Head of caudate nucleus (tissue), 42 donors: ENCODE measurements at regions not wholly inside any gene's neighbourhood (a gene's known extent, or its start where the extent isn't known, plus 50 kb on each side); places are given as distances from the start of the nearest gene placed in this dataset.
"Not testable (repeated sequence)": the region's sequence is repeated elsewhere in the genome, so short reads cannot be mapped to it uniquely, and the experiment has no call there.

Experiments
- DNase-seq, 42 donors: peaks; one replicate each; pipeline versions ENCODE4 v3.0.0 to v3.0.0-alpha.2; 2020 to 2021; ENCODE audit warnings: mixed read lengths in 7 of 42
- intact Hi-C: fragments of 100-400 bp; cut with DNase I; formaldehyde crosslinking; loops from one replicate; pipeline ENCODE4 v1.15.0; 2022

DNA sequence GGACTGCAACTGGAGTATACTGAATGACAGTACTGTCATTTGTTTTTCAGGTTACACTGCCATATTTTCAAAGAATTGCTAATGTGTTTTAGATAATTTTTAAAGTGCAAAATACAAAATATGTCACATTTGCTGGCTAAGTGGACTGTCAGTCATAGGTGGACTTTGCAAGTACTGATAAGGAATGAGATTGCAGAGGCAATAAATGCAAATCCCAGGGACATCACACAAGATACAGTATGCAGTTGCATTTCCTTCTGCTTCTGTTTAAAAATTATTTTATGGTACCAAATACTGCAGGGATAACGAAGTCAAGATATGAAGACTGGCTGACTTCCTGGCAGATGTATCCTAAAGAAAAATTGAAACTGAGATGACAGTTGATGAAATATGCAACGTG is 237.6 kb upstream of the MAGI2 start:
- intact Hi-C loops = no loop called here
- no peak for DNase-seq

DNA sequence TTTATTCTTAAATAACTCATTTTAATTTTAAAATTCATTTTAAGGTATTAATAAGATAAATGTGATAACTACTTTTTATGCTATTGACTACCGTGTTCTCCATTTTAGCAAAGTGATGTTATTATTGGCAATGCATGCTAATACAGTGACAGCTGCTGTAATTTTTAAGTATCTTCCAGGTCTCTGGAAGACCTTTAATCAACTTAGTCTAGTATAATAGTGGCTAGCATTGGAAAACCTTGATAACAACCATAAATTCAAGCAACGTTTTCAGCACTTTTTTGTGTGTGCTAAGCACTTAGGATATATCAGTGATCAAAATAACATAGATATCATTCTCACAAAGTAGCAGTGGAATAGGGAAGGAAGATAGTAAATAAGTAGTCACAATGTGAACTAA is 230.9 kb upstream of the MAGI2 start:
- intact Hi-C loops = no loop called here
- DNase-seq = no peak

GRCh38 chr7:79683916-79684315 is 230.4 kb upstream of the MAGI2 start:
- intact Hi-C loops = no loop called here
- no peak for DNase-seq

DNA sequence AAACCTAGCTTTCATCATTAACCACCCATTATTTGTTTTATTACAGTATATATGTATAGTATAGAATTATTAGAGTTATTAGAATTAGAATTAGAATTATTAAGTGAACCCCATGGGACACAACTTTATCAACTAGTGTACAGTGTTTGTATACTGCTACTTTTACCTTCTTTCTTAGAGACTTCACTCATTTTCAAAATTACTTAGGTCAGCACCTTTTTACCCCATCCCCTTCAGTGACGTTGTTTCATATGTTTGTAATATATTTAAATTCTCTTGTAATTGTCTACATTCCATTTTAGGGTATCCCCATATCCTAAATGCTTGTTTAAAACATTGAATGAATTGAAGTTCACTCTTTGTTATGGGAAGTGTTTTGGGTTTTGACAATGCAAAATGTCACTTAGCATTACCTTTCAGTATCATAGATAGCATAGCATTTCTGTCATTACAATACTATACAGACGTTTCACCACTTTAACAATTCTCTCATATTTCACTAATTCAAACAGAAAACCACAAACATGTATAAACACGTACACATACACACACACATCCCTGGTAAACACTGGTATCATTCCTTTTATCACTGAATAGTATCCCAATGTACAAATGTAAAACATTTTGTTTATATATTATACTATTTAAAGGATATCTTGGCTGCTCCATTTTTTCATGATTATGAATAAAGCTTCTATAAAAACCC is 229.9 kb upstream of the MAGI2 start:
- no peak for DNase-seq
- intact Hi-C loops = no loop called here

DNA sequence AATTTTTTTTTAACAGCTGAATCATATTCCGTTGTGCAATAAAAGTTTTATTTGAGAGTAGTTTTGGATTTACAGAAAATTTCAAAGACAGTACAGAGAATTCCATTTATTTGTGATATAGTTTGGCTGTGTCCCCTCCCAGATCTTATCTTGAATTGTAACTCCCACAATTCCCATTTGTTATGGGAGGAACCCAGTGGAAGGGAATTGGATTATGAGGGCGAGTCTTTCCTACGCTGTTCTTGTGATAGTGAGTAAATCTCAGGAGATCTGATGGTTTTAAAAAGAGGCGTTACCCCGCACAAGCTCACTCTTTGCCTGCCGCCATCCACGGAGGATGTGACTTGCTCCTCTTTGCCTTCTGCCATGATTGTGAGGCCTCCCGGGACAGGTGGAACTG is 228.0 kb upstream of the MAGI2 start:
- DNase-seq = no peak

DNA sequence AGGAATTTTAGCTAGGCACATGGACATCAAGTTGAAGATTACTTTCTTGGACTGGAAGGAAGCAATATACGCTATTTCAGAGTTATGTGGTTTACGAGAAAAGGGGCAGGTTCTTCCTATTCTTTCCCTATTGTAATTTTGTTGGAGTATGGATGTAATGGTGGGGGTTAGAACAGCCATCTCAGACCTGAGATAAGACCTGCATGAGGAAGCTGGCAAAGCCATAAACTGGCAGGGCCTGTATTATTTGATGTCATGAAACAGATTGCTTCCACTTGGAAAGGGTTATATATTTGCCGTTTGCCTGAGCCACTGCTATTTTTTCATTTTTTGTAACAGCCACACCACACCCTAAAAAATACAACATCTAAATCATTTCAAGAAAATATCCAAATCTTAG is 220.5 kb upstream of the MAGI2 start:
- no peak for DNase-seq
- intact Hi-C loops = no loop called here

More for the DNA sequence above, 228.0 kb upstream of the MAGI2 start:
- intact Hi-C loops = no loop called here

DNA sequence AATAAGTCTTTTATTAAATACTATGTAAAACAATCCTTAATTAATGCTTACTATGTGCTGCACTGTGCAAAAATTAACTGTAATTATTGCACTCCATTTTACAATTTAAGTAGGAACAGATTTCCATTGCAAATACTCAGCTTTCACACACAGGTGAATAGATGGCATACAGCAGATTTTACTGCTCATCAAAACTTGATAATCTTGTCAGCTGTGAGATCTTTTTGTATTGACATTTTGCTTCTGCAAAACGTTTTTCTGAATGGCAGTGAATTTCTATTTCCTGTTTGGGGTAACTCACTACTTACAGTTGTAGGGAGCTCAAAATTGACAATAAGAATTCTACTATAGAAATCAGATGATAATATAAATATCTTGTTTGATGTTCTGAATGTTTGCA is 220.0 kb upstream of the MAGI2 start:
- no peak for DNase-seq
- intact Hi-C loops = no loop called here

- DNase-seq = no peak
- intact Hi-C loops = no loop called here
Observed at GRCh38 chr7:79668292-79668691, 214.8 kb upstream of the MAGI2 start.

- intact Hi-C loops = no loop called here
- no peak for DNase-seq
Observed at GRCh38 chr7:79666472-79666871, 213.0 kb upstream of the MAGI2 start.

DNA sequence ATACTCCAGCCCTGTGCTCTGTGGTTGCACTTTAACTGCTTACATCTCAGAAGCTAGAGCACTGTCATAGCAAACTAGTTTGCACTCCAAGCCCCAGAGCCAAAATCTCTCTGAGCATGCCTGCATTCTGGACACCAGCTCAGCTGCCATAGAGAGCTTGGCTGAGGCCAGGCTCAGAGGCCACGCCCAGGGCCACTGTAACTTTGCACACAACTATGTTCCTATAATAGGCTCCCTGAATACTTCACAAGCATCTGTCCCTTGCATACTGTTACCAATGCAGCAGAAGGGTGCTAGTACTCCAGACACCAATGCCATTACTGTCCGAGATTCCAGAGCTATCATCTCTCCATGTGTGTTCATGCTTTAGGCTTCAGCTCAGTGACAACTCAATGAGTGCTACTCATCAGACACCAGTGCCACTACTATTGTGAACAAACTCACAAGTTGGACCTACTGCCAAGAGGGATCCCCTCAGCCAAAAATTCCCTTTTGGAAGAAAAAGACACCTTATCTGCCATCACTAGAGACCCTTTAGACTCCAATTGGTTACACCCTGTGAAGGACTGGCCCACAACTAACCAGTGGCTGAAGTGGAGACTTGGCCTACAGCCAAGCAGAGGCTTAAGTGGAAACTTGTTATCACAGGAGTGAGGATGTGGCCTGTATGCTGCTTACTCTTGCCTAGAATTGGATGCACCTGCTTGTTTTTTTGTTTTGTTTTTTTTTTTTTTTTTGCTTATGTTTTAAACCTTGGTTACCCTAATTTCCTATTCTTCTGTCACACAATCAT is 211.6 kb upstream of the MAGI2 start:
- intact Hi-C loops = no loop called here
- no peak for DNase-seq

GRCh38 chr7:79658304-79658703 is 204.8 kb upstream of the MAGI2 start:
- intact Hi-C loops = no loop called here
- no peak for DNase-seq

DNA sequence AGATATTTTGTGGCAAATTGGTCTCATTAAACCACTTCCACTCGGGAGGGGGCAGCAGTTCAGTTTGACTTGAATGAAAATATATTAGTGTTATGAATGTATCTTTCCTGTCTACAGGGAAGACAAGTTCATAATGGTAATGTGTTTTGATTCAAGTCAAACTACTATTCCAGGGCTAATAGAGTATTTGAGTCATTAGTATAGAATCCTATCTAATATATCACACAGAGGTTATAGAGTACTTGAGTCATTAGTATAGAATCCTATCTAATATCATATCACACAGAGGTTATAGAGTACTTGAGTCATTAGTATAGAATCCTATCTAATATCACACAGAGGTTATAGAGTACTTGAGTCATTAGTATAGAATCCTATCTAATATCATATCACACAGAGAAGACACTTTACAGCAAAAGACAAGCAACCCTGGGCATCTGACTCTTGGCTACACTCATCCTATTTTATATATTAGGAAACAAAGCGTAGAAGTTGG is 199.7 kb upstream of the MAGI2 start:
- DNase-seq = no peak
- intact Hi-C loops = no loop called here

DNA sequence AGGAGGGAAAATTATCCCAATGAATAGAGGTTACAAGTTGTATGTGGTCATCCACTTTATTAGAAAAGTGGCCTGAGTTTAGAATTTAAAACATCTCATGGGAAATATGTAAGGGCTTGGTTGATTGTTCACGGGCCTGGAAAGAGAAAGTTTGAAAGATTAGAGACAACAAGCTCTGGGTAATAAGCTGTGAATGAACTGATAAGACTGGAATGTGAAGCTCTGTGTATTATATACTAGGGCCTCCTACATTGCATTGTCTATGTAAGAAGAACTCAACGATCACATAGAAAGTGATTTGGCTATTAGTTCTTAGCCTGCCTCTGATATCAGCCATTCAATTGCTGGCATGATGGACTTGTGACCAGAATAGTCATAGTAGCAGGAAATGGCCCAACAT is 199.2 kb upstream of the MAGI2 start:
- no peak for DNase-seq
- intact Hi-C loops = no loop called here

DNA sequence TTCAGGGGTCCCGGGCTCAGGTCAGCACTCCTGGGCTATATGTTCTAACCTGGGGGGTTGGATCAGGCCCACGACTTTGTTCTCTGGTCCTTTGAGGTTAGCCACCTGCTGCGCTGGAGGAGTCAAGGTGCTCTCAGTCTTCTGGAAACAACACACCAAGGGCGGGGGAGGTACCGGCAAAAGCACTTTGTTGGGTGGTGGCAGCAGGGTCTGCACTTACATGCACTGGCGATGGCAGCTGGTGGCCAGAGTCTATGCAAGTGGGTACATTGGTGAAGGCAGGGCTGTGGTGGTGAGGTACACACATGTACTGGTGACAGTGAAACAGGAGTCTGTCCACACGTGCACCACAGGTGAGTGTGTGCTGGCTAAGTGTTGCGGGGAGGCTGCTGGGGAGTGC is 194.2 kb upstream of the MAGI2 start:
- DNase-seq = no peak
- intact Hi-C loops = no loop called here

DNA sequence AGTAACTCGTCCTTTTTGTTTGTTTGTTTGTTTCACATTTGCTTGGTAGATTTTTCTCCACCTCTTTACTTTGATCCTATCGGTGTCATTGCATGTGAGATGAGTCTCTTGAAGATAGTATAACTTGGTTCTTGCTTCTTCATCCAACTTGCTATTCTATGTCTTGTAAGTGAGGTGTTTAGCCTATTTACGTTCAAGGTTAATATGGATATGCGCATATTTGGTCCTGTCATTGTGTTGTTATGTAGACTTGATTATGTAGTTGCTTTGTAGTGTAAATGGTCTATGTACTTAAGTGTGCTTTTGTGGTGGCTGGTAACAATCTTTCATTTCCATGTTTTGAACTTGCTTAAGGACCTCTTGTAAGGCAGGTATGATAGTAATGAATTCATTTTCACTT is 192.8 kb upstream of the MAGI2 start:
- intact Hi-C loops = no loop called here
- DNase-seq = no peak

DNA sequence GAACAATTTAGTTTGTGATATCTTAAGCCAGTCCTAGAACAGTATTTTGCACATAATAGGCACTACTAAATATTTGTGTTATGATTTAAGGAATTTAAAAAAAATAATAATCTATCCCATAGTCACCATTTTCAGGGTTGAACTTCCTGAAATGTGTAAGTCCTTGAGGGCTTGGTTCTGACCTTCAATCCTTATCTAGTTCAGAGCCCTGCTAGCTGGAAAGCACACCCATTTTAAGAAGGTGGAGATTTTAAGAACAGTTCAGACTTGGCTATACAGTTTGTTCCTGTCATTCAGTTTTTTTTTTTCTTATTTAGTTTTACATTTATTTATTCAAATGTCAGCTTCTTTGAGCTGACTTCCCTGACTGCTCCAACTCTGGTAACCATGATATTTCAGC is 183.4 kb upstream of the MAGI2 start:
- no peak for DNase-seq
- intact Hi-C loops = no loop called here

- intact Hi-C loops = not testable (repeated sequence)
Observed at GRCh38 chr7:79625921-79626320, 172.5 kb upstream of the MAGI2 start.

GRCh38 chr7:79624336-79624735 is 170.9 kb upstream of the MAGI2 start:
- intact Hi-C loops = no loop called here
- no peak for DNase-seq

More at GRCh38 chr7:79625921-79626320, 172.5 kb upstream of the MAGI2 start:
- not testable (repeated sequence) for DNase-seq

DNA sequence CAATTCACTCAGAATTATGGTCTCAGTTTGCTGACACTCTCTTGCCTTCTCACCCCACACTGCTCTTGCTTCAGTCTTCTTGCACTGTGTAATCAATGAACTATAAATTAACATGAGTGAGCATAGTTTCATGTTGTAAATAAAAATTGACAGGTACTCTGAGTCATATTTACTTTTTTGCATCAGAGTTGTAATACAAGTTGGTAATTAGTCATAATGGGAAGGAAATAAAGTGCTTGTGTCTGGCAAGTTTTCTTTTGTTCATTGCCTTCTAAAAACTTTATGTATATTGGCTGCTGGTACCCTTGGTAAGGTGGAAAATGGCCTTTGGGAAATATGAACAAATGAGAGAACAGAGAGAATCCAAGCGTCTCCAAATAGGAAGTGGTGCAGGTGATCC is 169.3 kb upstream of the MAGI2 start:
- DNase-seq = no peak
- intact Hi-C loops = no loop called here

DNA sequence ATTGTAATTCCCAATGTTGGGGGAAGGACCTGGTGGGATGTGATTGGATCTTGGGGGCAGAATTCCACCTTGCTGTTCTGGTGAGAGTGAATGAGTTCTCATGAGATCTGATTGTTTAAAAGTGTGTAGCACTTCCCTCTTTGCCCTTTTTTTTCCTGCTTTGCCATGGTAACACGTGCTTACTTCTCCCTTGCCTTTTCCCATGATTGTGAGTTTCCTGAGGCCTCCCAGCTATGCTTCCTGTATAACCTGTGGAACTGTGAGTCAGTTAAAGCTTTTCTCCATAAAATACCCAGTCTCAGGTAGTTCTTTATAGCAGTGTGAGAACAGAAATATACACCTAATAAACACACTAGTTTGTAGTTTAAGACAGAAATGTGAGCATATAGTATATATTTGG is 166.8 kb upstream of the MAGI2 start:
- intact Hi-C loops = no loop called here
- DNase-seq = no peak

- intact Hi-C loops = no loop called here
- no peak for DNase-seq
Observed at GRCh38 chr7:79619216-79619615, 165.7 kb upstream of the MAGI2 start.
